NCI-H146 treated with DMSO at 0.1 percent for 48 hours (cell line): ENCODE measurements at regions not wholly inside any gene's neighbourhood (a gene's known extent, or its start where the extent isn't known, plus 50 kb on each side); places are given as distances from the start of the nearest gene placed in this dataset.

ENCODE experiments used
- DNase-seq: peaks from one replicate; lab custom pipeline; 2025; ENCODE audit not compliant: unreplicated experiment; lab: John Stamatoyannopoulos, UW

DNA sequence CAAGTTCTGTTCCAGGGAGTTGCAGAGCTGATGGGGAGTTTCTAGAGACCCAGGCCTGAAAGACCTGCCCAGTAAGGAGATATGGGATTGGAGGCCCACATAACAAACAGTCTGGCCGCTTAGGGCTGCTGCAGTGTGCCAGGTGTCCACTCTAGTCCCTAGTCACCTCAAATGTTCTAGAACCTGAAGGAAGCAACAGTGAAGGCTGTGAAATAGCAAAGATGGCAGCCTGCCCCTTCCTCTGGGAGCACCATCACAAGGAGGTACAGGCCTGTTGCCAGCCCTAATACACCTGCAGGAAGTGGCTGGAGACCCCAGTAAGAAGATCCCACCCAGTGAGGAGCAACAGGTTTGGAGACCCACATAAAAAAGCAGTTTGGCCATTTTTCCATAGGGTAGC, 783.8 kb upstream of the EDIL3 start:
- DNase-seq = no peak

GRCh38 chr5:85170183-85170582, 785.5 kb upstream of the EDIL3 start:
- DNase-seq = no peak

GRCh38 chr5:85173469-85173868, 788.8 kb upstream of the EDIL3 start:
- no peak for DNase-seq

DNA sequence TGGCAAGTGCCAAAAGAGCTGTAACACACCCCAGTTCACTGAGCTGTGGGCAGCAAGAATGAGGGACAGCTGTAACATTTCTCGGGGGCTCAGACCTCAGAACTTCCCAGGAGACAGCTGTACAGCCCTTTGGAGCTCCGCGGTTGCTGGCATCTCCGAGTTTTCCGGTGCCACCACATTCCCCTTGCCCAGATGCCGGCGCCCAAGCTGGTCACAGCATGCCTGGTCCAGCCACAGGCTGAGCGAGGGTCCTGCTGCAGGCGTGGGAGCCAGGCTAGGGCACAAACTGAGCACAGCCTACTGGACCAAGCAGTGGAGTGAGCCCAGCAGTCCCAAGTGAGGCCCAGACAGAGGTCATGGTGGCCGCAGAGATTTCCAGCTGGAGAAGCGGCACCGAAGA, 797.7 kb upstream of the EDIL3 start:
- DNase-seq = no peak

DNA sequence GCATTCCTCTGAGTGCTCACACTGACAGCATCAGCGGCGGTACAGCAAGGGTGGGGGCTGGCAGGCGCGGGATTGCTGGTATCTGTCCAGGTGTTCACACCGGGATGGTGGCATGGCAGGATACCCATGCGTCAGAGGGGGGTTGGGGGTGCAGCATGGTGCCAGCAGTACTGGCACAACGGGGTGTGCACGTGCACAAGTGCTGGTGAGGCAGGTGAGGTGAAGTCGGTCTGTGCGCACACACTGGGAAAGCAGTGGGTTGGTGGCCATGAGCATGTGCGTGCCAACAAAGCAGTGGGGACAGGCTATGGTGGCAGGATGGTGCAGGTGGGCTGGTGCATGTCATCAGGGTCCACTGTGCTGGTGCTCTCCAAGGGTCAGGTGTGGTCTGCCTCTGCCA, 819.6 kb upstream of the EDIL3 start:
- DNase-seq = no peak

DNA sequence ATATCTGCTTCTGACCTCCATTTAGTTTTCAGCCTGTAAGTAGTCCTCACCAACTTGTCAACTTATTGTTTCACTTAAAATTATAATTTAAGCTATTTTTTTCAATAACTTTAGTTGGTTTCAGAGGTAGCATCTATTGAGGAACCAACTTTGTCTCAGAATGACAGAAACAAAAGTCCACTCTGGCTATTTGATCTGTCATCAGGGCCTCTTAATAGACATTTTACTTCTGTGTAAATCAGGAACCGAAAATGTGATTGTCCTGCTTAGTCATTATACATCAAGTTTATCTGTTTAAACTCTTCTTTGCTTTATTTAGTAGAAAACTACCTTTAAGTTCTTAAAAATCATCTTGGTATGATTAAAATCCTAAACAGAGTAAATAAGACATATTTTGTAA, 820.8 kb upstream of the EDIL3 start:
- DNase-seq = no peak

- DNase-seq = no peak
These were observed 840.7 kb upstream of the EDIL3 start for GRCh38 chr5:85225388-85225787.

- no peak for DNase-seq
These were observed 864.5 kb upstream of the EDIL3 start for GRCh38 chr5:85249204-85249603.

GRCh38 chr5:85263125-85263524, 878.4 kb upstream of the EDIL3 start:
- no peak for DNase-seq

GRCh38 chr5:85266692-85267091, 882.0 kb upstream of the EDIL3 start:
- no peak for DNase-seq

- no peak for DNase-seq
These were observed 883.5 kb upstream of the EDIL3 start for GRCh38 chr5:85268194-85268593.

- no peak for DNase-seq
These were observed 893.5 kb upstream of the EDIL3 start for GRCh38 chr5:85278193-85278592.

DNA sequence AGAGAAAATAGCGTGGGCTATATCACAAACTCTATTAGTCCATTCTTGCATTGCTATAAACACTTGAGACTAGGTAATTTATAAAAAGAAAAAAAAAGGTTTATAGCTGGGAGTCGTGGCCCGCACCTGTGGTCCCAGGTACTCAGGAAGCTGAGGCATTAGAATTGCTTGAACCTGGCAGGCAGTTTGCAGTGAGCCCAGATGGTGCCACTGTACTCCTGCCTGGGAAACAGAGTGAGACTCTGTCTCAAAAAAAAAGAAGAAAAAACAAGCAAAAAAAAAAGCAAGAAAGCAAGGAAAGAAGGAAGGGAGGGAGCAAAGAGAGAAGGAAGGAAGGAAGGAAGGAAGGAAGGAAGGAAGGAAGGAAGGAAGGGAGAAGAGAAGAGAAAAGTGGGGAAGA, 904.2 kb upstream of the EDIL3 start:
- no peak for DNase-seq

- DNase-seq = no peak
These were observed 908.6 kb upstream of the EDIL3 start for GRCh38 chr5:85293145-85293785.

DNA sequence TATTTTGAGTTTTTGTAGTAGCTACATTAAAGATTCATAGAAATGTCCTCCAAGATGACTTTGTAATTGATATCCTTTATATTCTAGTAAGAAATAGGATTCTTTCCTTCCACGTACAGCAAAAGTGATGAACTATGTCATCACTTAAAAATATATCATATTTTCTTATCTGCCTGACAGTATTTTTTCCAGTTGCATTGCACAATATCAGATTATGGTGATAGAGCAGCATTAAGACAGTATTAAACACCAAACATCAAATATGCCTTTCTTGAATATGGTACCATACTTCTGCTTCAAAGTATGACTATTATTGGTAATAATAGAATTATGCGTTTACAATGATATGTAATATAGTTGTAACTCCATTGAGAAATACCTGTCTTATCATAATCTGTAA, 919.8 kb upstream of the EDIL3 start:
- DNase-seq = no peak

DNA sequence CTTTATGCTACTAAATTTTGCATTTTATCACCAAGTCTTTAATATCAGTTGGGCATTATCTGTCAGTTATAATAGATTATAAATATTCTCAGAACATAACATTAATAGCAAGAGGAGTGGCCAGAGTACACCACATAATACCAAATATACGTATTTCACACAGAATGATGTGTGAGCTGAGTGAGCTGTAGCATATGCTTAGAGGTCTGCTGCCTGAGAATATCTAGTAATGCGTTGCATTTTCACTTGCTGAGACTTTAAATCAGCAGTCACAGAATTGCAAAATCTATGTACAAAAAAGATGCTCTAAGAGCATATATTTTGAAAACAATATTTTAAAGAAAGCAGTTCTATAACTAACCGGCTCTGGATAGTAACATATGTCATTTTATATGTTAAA, 921.1 kb upstream of the EDIL3 start:
- no peak for DNase-seq

GRCh38 chr5:85311536-85311935, 926.9 kb upstream of the EDIL3 start:
- no peak for DNase-seq

GRCh38 chr5:85320495-85320894, 935.8 kb upstream of the EDIL3 start:
- no peak for DNase-seq

- DNase-seq = no peak
These were observed 948.6 kb upstream of the EDIL3 start for GRCh38 chr5:85333276-85333675.

DNA sequence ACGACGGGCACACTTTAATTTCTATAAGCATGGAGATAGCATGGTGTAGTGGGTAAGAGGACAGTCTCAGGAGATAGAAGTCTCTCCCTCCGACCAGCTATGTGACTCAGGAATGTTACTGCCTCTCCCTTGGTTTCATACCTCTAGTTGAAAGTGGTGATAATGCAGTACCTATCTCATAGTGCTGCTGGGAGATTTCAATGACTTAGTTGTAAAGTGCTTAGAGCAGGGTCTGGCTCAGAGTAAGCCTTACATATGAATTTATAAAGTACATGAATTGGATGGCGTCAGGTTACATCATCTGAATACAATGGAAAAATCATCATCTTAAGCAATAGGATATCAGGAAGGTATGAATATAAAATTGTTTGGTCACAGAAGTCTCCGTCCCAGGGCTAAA, 952.8 kb upstream of the EDIL3 start:
- DNase-seq = no peak

DNA sequence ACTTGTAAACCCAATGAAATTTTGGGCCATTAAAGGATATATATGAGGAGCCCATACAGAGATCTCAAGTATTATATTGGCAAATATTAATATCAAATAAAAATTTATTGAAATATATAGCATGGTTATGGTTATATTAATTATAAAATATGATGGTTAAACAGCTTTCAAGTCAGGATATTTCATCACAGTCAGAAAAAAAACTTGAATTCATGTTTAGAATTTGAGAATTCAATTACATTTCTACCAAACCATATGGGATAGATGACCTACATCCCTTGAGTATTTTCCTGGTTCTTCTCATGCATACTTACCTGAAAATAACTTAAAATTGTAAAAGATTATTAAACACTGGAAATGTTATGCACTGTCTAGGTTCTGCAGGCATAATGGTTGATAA, 956.1 kb upstream of the EDIL3 start:
- DNase-seq = no peak

DNA sequence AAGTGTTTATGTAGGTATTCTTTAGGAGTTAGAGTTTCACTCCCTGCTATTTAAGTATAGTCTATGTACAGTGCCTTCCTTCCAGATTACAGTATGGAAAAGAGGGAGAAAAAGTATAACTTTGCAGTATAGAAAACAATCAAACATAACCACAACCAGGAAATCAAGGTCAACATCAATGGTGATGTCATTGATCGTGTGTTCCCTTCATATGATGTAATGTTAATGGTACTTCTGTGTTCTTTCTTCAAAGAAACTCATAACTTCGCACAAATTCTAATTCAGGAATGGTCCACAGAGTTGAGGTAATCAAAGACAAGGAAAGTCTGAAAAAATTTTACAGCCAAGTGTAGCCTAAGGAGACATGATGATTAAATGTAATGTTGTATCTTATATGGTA, 961.1 kb upstream of the EDIL3 start:
- DNase-seq = no peak

DNA sequence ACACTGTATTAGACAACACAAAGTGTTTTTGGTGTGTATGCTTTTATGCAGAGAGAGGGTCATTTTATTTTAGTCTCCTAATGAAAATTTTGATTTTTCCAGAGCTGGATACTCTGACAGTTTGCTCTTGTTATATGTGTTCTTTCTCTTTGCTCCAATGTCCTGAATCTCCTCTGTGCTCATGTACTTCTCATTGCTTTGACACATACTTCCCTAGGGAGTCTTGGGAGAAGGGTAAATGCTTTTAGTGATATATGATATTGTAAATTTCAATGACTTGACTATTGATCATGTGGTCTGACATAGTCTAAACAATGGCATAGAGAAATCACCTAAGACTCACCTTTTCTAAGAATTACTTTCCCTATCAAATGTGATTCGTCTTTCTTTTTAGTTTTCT, 972.6 kb upstream of the EDIL3 start:
- DNase-seq = no peak

- DNase-seq = no peak
These were observed 990.8 kb upstream of the EDIL3 start for GRCh38 chr5:85375525-85375924.
